ENCODE measurements at regions not wholly inside any gene's neighbourhood (a gene's known extent, or its start where the extent isn't known, plus 50 kb on each side); places are given as distances from the start of the nearest gene placed in this dataset.

DNA sequence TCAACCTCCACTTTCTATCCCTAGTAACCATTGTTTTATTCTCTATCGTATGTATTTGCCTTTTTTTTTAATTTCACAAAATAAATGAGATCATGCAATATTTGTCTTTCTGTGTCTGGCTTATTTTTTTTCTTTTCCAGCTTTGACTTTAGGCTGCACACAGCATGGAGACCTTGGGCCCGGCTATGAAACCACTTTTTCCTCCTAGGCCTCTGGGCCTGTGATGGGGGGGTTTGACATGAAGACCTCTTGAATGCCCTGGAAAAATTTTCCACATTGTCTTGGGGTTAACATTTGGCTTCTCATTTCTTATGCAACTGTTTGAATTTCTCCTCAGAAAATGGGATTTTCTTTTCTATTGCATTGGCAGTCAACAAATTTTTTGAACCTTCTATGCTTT lies 100.2 kb upstream of the BTG3 start:
- Histone ChIP-seq H3K36me3 (no peaks in the 10 kb centered on the region), H3K9me3 (no peaks in the 10 kb centered on the region), H3K4me1 (ENCODE audit: control insufficient read depth in 1 of 2, insufficient read depth in 1 of 2, low read depth in 1 of 2, low read length in 1 of 2) (peaks cover 9 to 10% of the 10 kb centered on the region in 2 experiments), H3K4me3 (ENCODE audit: low read depth in 1 of 2, low read length in 1 of 2) (no peak overlapping the region), H3K27me3 (no peaks in the 10 kb centered on the region), H3K27ac (no peak overlapping the region)
- TF ChIP-seq, protein P1, sequence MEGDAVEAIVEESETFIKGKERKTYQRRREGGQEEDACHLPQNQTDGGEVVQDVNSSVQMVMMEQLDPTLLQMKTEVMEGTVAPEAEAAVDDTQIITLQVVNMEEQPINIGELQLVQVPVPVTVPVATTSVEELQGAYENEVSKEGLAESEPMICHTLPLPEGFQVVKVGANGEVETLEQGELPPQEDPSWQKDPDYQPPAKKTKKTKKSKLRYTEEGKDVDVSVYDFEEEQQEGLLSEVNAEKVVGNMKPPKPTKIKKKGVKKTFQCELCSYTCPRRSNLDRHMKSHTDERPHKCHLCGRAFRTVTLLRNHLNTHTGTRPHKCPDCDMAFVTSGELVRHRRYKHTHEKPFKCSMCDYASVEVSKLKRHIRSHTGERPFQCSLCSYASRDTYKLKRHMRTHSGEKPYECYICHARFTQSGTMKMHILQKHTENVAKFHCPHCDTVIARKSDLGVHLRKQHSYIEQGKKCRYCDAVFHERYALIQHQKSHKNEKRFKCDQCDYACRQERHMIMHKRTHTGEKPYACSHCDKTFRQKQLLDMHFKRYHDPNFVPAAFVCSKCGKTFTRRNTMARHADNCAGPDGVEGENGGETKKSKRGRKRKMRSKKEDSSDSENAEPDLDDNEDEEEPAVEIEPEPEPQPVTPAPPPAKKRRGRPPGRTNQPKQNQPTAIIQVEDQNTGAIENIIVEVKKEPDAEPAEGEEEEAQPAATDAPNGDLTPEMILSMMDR (IDR thresholded peaks at IDR 0.05) = no peak

DNA sequence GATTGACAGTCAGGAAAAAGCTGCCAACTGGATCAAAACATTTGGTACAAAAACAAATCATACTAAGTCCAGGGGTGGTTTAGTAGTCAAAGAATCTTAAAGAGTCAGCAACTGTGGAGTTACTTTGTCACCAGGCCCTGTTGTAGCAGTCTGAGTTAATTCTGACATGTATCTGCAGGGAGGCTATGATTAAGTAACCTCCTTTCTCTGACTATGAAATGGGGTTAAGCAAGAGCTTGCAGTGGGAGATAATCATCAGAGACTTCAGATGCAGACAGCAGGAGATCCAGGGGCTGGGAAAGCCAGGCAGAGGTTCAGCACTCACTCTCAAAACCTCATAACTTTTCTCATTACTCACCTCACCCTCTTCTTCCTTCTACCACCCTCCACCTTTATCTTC lies 99.2 kb upstream of the BTG3 start:
- no peaks in the 10 kb centered on the region for H3K36me3 ChIP-seq
- no peaks in the 10 kb centered on the region for H3K9me3 ChIP-seq
- H3K4me3 ChIP-seq (ENCODE audit: low read depth in 1 of 2, low read length in 1 of 2) = no peak overlapping the region
- H3K27me3 ChIP-seq = no peaks in the 10 kb centered on the region
- H3K27ac ChIP-seq = no peak overlapping the region
- H3K4me1 ChIP-seq (ENCODE audit: control insufficient read depth in 1 of 2, insufficient read depth in 1 of 2, low read depth in 1 of 2, low read length in 1 of 2) = peaks cover 9 to 10% of the 10 kb centered on the region in 2 experiments
- TF ChIP-seq, protein P1 (IDR thresholded peaks at IDR 0.05) = no peak

DNA sequence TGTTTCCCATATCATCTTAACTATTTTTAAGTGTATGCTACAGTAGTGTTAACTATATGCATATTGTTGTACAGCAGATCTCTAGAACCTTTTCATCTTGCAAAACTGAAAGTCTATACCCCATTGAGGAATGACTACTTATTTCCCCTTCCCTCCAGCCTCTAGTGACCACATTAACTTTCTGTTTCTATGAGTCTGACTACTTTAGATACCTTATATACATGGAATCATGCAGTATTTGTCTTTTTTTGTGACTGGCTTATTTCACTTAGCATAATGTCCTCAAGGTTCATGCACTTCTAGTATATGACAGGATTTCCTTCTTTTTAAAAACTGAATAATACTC lies 96.5 kb upstream of the BTG3 start:
- Histone ChIP-seq H3K27me3 (no peaks in the 10 kb centered on the region), H3K4me1 (ENCODE audit: control insufficient read depth in 1 of 2, insufficient read depth in 1 of 2, low read depth in 1 of 2, low read length in 1 of 2) (peaks cover 9 to 10% of the 10 kb centered on the region in 2 experiments), H3K36me3 (no peaks in the 10 kb centered on the region), H3K4me3 (ENCODE audit: low read depth in 1 of 2, low read length in 1 of 2) (no peak overlapping the region), H3K27ac (no peak overlapping the region), H3K9me3 (no peaks in the 10 kb centered on the region)
- TF ChIP-seq, protein P1 (IDR thresholded peaks at IDR 0.05) = no peak

DNA sequence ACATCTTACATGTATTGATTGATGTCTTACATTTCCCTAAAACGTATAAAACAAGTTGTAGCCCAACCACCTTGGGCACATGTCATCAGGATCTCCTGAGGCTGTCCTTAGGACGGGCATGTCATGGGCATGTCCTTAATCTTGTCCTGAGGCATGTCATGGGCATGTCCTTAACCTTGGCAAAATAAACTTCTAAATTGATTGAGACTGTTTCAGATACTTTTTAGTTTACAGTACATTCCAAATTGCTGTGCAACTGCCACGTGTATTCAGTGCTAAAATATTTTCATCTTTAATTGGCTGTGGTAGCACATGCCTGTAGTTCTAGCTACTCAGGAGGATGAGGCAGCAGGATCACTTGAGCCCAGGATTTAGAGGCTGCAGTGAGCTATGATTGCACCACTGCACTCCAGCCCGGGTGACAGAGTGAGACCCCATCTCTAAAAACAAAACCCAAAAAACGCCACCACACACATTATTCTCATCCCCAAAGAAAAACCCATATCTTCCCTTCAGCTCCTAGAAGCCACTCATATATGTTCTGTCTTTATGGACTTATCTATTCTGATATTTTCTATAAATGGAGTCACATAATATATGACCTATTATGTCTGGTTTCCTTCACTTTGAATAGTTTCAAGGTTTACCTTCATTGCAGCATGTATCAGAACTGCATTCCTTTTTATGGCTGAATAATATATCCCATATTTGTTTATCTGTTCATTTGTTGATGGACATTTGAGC lies 96.0 kb upstream of the BTG3 start:
- H3K4me3 ChIP-seq (ENCODE audit: low read depth in 1 of 2, low read length in 1 of 2) = no peak overlapping the region
- H3K27me3 ChIP-seq = no peaks in the 10 kb centered on the region
- no peak overlapping the region for H3K27ac ChIP-seq
- H3K4me1 ChIP-seq (ENCODE audit: control insufficient read depth in 1 of 2, insufficient read depth in 1 of 2, low read depth in 1 of 2, low read length in 1 of 2) = peaks cover 9 to 10% of the 10 kb centered on the region in 2 experiments
- H3K36me3 ChIP-seq = no peaks in the 10 kb centered on the region
- TF ChIP-seq, protein P1 (IDR thresholded peaks at IDR 0.05) = no peak
- no peaks in the 10 kb centered on the region for H3K9me3 ChIP-seq

DNA sequence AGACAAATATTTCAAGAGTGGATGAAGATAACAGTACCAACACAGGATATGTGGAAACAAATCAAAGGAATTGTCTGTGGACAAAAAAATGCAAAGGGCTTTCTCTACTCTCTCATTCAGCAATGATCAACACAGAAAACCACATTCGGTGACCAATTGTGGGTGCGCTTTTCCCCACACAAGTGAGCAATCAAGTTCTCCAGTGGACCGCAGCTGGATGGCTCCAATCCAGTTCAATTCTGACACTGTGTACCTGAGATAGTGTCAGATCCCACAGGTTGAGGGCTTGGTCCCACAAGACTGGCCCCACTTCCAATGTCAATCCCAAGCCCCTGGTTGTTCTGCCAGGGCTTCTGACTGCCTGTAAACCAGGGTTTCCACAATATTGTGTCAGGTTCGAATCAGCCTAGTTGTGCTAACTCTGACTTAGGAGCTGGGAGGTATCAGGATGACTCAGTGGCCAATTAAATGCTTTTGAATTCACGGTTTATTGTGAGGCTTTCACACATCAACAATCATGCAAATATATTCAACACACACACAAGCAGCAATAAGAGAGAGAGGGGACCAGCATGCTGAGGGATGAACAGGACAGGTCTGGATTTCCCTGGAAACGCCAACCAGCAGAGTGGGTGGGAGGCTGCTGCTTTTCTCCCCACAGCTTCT lies 87.0 kb upstream of the BTG3 start:
- Histone ChIP-seq H3K9me3 (no peaks in the 10 kb centered on the region), H3K4me1 (ENCODE audit: control insufficient read depth in 1 of 2, insufficient read depth in 1 of 2, low read depth in 1 of 2, low read length in 1 of 2) (peaks cover 12 to 14% of the 10 kb centered on the region in 2 experiments), H3K36me3 (no peaks in the 10 kb centered on the region), H3K4me3 (ENCODE audit: low read depth in 1 of 2, low read length in 1 of 2) (no peak overlapping the region), H3K27ac (no peak overlapping the region), H3K27me3 (no peaks in the 10 kb centered on the region)
- TF ChIP-seq, protein P1 (IDR thresholded peaks at IDR 0.05) = no peak

All from neutrophil (primary cell).